OCI-LY3 (cell line): ENCODE measurements at regions not wholly inside any gene's neighbourhood (a gene's known extent, or its start where the extent isn't known, plus 50 kb on each side); places are given as distances from the start of the nearest gene placed in this dataset.

Experiments used
- H2AFZ ChIP-seq: fragments of 200-600, 300-600 bp; shearing (Covaris generic); 2 replicates; pipeline ENCODE4 v1.6.0; 2014; ENCODE audit warnings: antibody characterized with exemption, low read depth, low read length
- H3K27ac ChIP-seq: fragments of 200-600, 300-600 bp; sonication (generic); 2 replicates; pipeline ENCODE4 v1.5.1; 2014; ENCODE audit warnings: mild to moderate bottlenecking, low read length, moderate library complexity, mixed read lengths
- H3K27me3 ChIP-seq: fragments of 200-600, 300-600 bp; sonication (generic); 2 replicates; pipeline ENCODE4 v1.6.1; 2014; ENCODE audit warnings: low read depth, low read length, mixed read lengths
- H3K36me3 ChIP-seq: fragments of 200-600, 300-600 bp; sonication (generic); replicated peaks from 2 replicates; pipeline ENCODE3; 2014; ENCODE audit warnings: low read depth, low read length, mixed read lengths
- H3K4me1 ChIP-seq: fragments of 300-600, 200-600 bp; sonication (generic); 2 replicates; pipeline ENCODE4 v1.6.1; 2014; ENCODE audit warnings: low read length, mixed read lengths
- H3K4me2 ChIP-seq: fragments of 200-600, 300-600 bp; sonication (generic); 2 replicates; pipeline ENCODE4 v1.6.1; 2014; ENCODE audit warnings: low read length, mixed read lengths
- H3K4me3 ChIP-seq: fragments of 300-600, 200-600 bp; sonication (generic); 2 replicates; pipeline ENCODE4 v1.5.1; 2014; ENCODE audit warnings: antibody characterized with exemption, mild to moderate bottlenecking, low read length, moderate library complexity
- H3K79me2 ChIP-seq: fragments of 300-600, 200-600 bp; shearing (Covaris generic); 2 replicates; pipeline ENCODE4 v1.6.1; 2014; ENCODE audit warnings: mild to moderate bottlenecking, low read length, mixed read lengths
- H3K9ac ChIP-seq: fragments of 300-600, 200-600 bp; shearing (Covaris generic); 2 replicates; pipeline ENCODE4 v1.6.0; 2014; ENCODE audit warnings: mild to moderate bottlenecking, low read length, moderate library complexity
- H3K9me3 ChIP-seq: fragments of 200-600, 300-600 bp; shearing (Covaris generic); 2 replicates; pipeline ENCODE4 v1.6.1; 2014; ENCODE audit warnings: low read length, mixed read lengths; ENCODE audit not compliant: insufficient read depth
- H4K20me1 ChIP-seq: fragments of 200-600, 300-600 bp; sonication (generic); 2 replicates; pipeline ENCODE4 v1.6.1; 2016; ENCODE audit warnings: low read length, mixed read lengths; ENCODE audit not compliant: insufficient read depth
- CTCF ChIP-seq: fragments of 200-600, 300-600 bp; sonication (generic); IDR thresholded peaks from 2 replicates; pipeline ENCODE4 v1.5.1; 2014; ENCODE audit warnings: antibody characterized with exemption, low read length, low read depth
- EZH2phosphoT487 ChIP-seq: fragments of 200-600 bp; shearing (Covaris generic); IDR thresholded peaks from 2 replicates; pipeline ENCODE4 v1.6.1; 2018; ENCODE audit warnings: antibody characterized with exemption, mixed run types, low read depth

GRCh38 chr1:221411283-221411682 is 330.6 kb downstream of the DUSP10 start:
- Histone ChIP-seq H3K4me2 (no peak overlapping the region), H3K9ac (no peak overlapping the region), H3K27me3 (peaks cover 9% of the 10 kb centered on the region; the same call in 1 of the 2 replicates), H3K9me3 (no peaks in the 10 kb centered on the region), H3K36me3 (no peaks in the 10 kb centered on the region), H4K20me1 (no peaks in the 10 kb centered on the region), H3K4me1 (no peaks in the 10 kb centered on the region), H2AFZ (no peak overlapping the region), H3K27ac (no peak overlapping the region), H3K4me3 (no peak overlapping the region), H3K79me2 (no peaks in the 10 kb centered on the region)
- TF ChIP-seq CTCF = no peak
- TF ChIP-seq EZH2phosphoT487 = no peak

DNA sequence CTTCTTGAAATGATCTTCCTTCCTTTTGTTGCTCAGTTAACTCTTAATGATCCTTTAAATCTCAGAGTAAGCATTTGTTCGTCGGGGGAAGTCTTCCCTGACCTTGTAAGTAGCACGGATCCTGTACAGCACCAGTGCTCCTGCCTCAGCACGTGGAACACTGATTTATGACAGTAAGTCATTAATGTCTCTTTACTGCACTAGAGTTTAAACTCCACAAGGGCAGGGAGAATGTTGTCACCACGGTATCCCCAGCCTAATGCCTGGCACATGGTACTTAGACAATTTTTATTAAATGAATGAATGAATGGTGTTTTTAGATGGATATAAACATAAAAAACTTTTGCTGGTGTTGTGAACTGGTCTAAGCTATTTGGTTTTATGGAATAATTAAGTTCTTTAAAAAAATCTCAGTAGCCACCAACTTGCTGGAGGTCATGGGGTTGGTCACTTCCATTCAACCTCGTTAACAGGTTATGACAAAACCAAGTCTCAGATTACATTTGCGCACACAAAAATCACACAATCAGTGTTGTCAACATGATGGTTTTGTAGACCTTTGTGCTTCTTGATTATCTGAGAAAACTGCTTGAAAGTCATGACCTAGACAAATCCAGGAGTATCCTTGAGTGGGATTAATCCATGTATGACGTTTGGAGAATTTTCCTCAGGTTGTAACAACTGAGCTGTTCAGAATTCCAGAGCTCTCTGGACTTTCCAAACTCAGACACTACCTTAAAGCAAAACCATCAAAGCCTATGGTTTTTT is 326.9 kb downstream of the DUSP10 start:
- no peaks in the 10 kb centered on the region for H3K79me2 ChIP-seq
- H2AFZ ChIP-seq = no peak overlapping the region
- no peaks in the 10 kb centered on the region for H4K20me1 ChIP-seq
- H3K27ac ChIP-seq = no peak overlapping the region
- no peak overlapping the region for H3K4me3 ChIP-seq
- H3K36me3 ChIP-seq = no peaks in the 10 kb centered on the region
- no peak overlapping the region for H3K9ac ChIP-seq
- no peaks in the 10 kb centered on the region for H3K27me3 ChIP-seq
- H3K9me3 ChIP-seq = no peaks in the 10 kb centered on the region
- no peak for TF ChIP-seq EZH2phosphoT487
- no peak for TF ChIP-seq CTCF
- peaks cover 7% of the 10 kb centered on the region for H3K4me1 ChIP-seq
- no peak overlapping the region for H3K4me2 ChIP-seq

GRCh38 chr1:221415651-221416050 is 326.2 kb downstream of the DUSP10 start:
- Histone ChIP-seq H4K20me1 (no peaks in the 10 kb centered on the region), H3K36me3 (no peaks in the 10 kb centered on the region), H3K79me2 (no peaks in the 10 kb centered on the region), H3K9me3 (no peaks in the 10 kb centered on the region), H3K4me3 (no peak overlapping the region), H3K27ac (no peak overlapping the region), H2AFZ (no peak overlapping the region), H3K4me1 (peaks cover 7% of the 10 kb centered on the region), H3K9ac (no peak overlapping the region), H3K4me2 (no peak overlapping the region), H3K27me3 (no peaks in the 10 kb centered on the region)
- no peak for TF ChIP-seq EZH2phosphoT487
- TF ChIP-seq CTCF = no peak

- no peaks in the 10 kb centered on the region for H3K79me2 ChIP-seq
- H3K4me2 ChIP-seq = no peak overlapping the region
- H3K9me3 ChIP-seq = no peaks in the 10 kb centered on the region
- no peak overlapping the region for H2AFZ ChIP-seq
- H3K4me1 ChIP-seq = peaks cover 7% of the 10 kb centered on the region
- no peaks in the 10 kb centered on the region for H3K27me3 ChIP-seq
- H3K27ac ChIP-seq = no peak overlapping the region
- no peak overlapping the region for H3K9ac ChIP-seq
- H3K36me3 ChIP-seq = no peaks in the 10 kb centered on the region
- no peaks in the 10 kb centered on the region for H4K20me1 ChIP-seq
- no peak overlapping the region for H3K4me3 ChIP-seq
- TF ChIP-seq EZH2phosphoT487 (no peak), CTCF (no peak)
These were observed 325.7 kb downstream of the DUSP10 start for GRCh38 chr1:221416142-221416541.
